Transverse colon (tissue), 4 donors: ENCODE measurements at regions not wholly inside any gene's neighbourhood (a gene's known extent, or its start where the extent isn't known, plus 50 kb on each side); places are given as distances from the start of the nearest gene placed in this dataset.

ENCODE experiments used
- DNase-seq: peaks from one replicate; pipeline ENCODE4 v3.0.0-alpha.2; 2019
- H3K27ac ChIP-seq, 4 donors: fragments of 200-600 bp; sonication (generic); 2 replicates each; pipeline ENCODE4 v1.5.1; 2016 to 2018; ENCODE audit warnings: inconsistent platforms in 4 of 4
- H3K27me3 ChIP-seq: fragments of 200-600 bp; sonication (generic); 2 replicates; pipeline ENCODE4 v1.5.1; 2017; ENCODE audit warnings: inconsistent platforms
- H3K36me3 ChIP-seq, 4 donors: fragments of 200-600 bp; sonication (generic); 2 replicates each; pipeline ENCODE4 v1.5.1; 2017 to 2019; ENCODE audit warnings: inconsistent platforms in 4 of 4
- H3K4me1 ChIP-seq, 4 donors: fragments of 200-600 bp; sonication (generic); 2 replicates each; pipeline ENCODE4 v1.5.1; 2017 to 2020; ENCODE audit warnings: inconsistent platforms in 4 of 4
- H3K4me3 ChIP-seq, 4 donors: fragments of 200-600 bp; sonication (generic); 1 replicate in 1 of 4; 2 replicates in 3 of 4; pipeline versions ENCODE4 v1.5.1 to v1.6.1; 2017 to 2019; ENCODE audit warnings: inconsistent platforms in 4 of 4
- H3K9me3 ChIP-seq, 2 donors: fragments of 200-600 bp; sonication (generic); 2 replicates each; pipeline ENCODE4 v1.5.1; 2017 to 2019; ENCODE audit warnings: inconsistent platforms in 2 of 2
- CTCF ChIP-seq, 5 experiments: fragments of 200-600 bp in 3 of 5; fragments of 450-650 bp in 2 of 5; sonication (generic) in 3 of 5; IDR thresholded peaks; 1 replicate in 2 of 5; 2 replicates in 3 of 5; pipeline ENCODE4 v1.5.1; 2016 to 2017; ENCODE audit warnings: antibody characterized with exemption in 5 of 5, inconsistent platforms in 3 of 5, mild to moderate bottlenecking in 2 of 5, moderate library complexity in 1 of 5
- EP300 ChIP-seq: sonication (generic); formaldehyde crosslinking; IDR thresholded peaks from one replicate; pipeline ENCODE4 v1.6.1; 2017; ENCODE audit warnings: antibody characterized with exemption, low read depth
- POLR2A ChIP-seq: fragments of 450-650 bp; IDR thresholded peaks from one replicate; pipeline ENCODE4 v1.6.1; 2016; ENCODE audit warnings: antibody characterized with exemption, mild to moderate bottlenecking, moderate library complexity
- POLR2AphosphoS5 ChIP-seq, 3 donors: sonication (generic); formaldehyde crosslinking; IDR thresholded peaks; one replicate each; pipeline ENCODE4 v1.6.1; 2016; ENCODE audit warnings: antibody characterized with exemption in 3 of 3
- WGBS, 2 donors: methylation state at CpG; one replicate each; pipeline ENCODE4 v1.1.5; 2018; ENCODE audit warnings: low coverage in 1 of 2; 5-methylcytosine and 5-hydroxymethylcytosine counted together
- in situ Hi-C, 4 donors: fragments of 200-750 bp; cut with MboI; loops; one replicate each; pipeline versions ENCODE4 v1.15.0 to v1.15.1; 2017; ENCODE audit warnings: low sequenced_read_pairs in 3 of 4, low pct_ligation_motif_present in 1 of 4, low pct_unique_long_range_greater_than_20kb in 1 of 4
- intact Hi-C: fragments of 100-400 bp; cut with DNase I; formaldehyde crosslinking; loops from one replicate; pipeline ENCODE4 v1.15.1; 2023; ENCODE audit warnings: low total_unique reads

GRCh38 chr4:148717988-148718387, 275.8 kb upstream of the NR3C2 start:
- no peaks in the 10 kb centered on the region for H3K27me3 ChIP-seq
- no peaks in the 10 kb centered on the region for H3K36me3 ChIP-seq
- DNase-seq, result peak; percentile 12
- peaks cover 0 to 11% (median 3%) of the 10 kb centered on the region in 4 donors for H3K4me1 ChIP-seq
- 67% methylated on average over 1 to 2 of the region's 2 CpGs for WGBS, 2 donors
- peak overlapping the region in 3 of 4 donors; percentile 29 to 54 (median 38) for H3K27ac ChIP-seq
- no peaks in the 10 kb centered on the region for H3K9me3 ChIP-seq
- intact Hi-C loops (no loop called here), in situ Hi-C loops (no loop called here)
- no peak for TF ChIP-seq POLR2A
- TF ChIP-seq POLR2AphosphoS5 (IDR thresholded peaks at IDR 0.05), result no peak
- no peak for TF ChIP-seq EP300
- no peak for TF ChIP-seq CTCF (IDR thresholded peaks at IDR 0.05)
- H3K4me3 ChIP-seq, result no peak overlapping the region

DNA sequence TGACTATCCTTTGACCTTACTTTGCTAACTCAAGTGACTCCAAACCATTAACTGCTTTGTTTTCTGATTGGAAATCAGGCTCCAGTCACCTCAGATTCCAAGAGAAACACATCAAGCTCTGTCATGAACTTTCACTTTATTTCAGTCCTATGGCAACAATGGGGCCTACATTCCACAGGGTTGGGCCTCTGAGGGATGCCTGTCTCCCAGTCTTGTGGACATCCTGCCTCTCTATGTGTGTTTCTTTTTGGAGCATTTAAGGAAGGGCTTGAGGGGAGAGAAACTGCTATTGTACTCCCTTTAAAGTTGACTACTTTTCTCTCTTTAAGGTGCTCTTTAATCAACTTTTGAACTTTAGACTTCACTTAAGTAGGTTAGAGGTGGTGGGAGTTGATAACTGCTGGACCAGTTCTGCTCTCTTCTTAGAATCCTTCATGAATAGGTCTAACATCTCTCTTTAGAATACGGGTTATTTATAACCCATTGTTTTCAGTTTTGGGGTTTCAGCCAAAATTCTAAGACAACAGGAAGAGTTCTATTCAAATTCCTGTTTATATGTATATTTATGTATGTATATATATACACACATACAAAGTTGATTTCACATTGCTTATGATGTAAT, 274.3 kb upstream of the NR3C2 start:
- Histone ChIP-seq H3K36me3 (no peaks in the 10 kb centered on the region), H3K4me1 (peaks cover 0 to 11% (median 3%) of the 10 kb centered on the region in 4 donors), H3K27ac (no peak overlapping the region), H3K4me3 (no peak overlapping the region), H3K9me3 (no peaks in the 10 kb centered on the region), H3K27me3 (no peaks in the 10 kb centered on the region)
- 33 to 47% methylated on average over 1 of the region's 1 CpG for WGBS, 2 donors
- DNase-seq, result no peak
- TF ChIP-seq CTCF (IDR thresholded peaks at IDR 0.05) (no peak), POLR2A (no peak), EP300 (no peak), POLR2AphosphoS5 (IDR thresholded peaks at IDR 0.05) (no peak)
- in situ Hi-C loops (no loop called here), intact Hi-C loops (no loop called here)

GRCh38 chr4:148704291-148704690, 262.1 kb upstream of the NR3C2 start:
- no peaks in the 10 kb centered on the region for H3K4me1 ChIP-seq
- H3K27me3 ChIP-seq, result no peaks in the 10 kb centered on the region
- DNase-seq, result no peak
- in situ Hi-C loops, result no loop called here
- H3K4me3 ChIP-seq, result no peak overlapping the region
- intact Hi-C loops, result no loop called here
- H3K9me3 ChIP-seq, result no peaks in the 10 kb centered on the region
- H3K27ac ChIP-seq, result no peak overlapping the region
- no peaks in the 10 kb centered on the region for H3K36me3 ChIP-seq
- TF ChIP-seq EP300 (no peak), POLR2AphosphoS5 (IDR thresholded peaks at IDR 0.05) (no peak), CTCF (IDR thresholded peaks at IDR 0.05) (no peak), POLR2A (no peak)
- 36 to 78% methylated on average over 1 of the region's 1 CpG for WGBS, 2 donors

GRCh38 chr4:148694702-148695101, 252.5 kb upstream of the NR3C2 start:
- H3K27ac ChIP-seq, result peak overlapping the region; percentile 62 to 74 (median 70)
- TF ChIP-seq EP300, result no peak
- TF ChIP-seq POLR2AphosphoS5 (IDR thresholded peaks at IDR 0.05), result no peak
- no peak for TF ChIP-seq CTCF (IDR thresholded peaks at IDR 0.05)
- no peak for TF ChIP-seq POLR2A
- H3K36me3 ChIP-seq, result no peaks in the 10 kb centered on the region
- no peak for DNase-seq
- intact Hi-C loops, result no loop called here
- peaks cover 0 to 45% (median 28%) of the 10 kb centered on the region in 4 donors for H3K4me1 ChIP-seq
- in situ Hi-C loops, result loop anchor here in 1 of 4 donors (25.0 kb wide), 1 partner anchor 532 kb away; no protein-coding TSS in a partner anchor
- no peak overlapping the region for H3K4me3 ChIP-seq
- H3K9me3 ChIP-seq, result no peaks in the 10 kb centered on the region
- WGBS, 2 donors, result 44 to 59% methylated on average over 5 of the region's 5 CpGs
- no peaks in the 10 kb centered on the region for H3K27me3 ChIP-seq
